IMR-90 (cell line): ENCODE measurements at regions not wholly inside any gene's neighbourhood (a gene's known extent, or its start where the extent isn't known, plus 50 kb on each side); places are given as distances from the start of the nearest gene placed in this dataset.

Experiments
- ATAC-seq: fragments of 200-7000 bp; cut with Tn5 transposase; 2 replicates; pipeline ENCODE4 v1.9.1; 2020; ENCODE audit warnings: low read depth, mild to moderate bottlenecking, moderate library complexity
- BruUV-seq: library from RNA; stranded (reverse); fragments of 400-500 nt; replicated peaks from 2 replicates; lab custom pipeline; 2021; lab: Mats Ljungman, UMichigan
- CTCF ChIA-PET: fragments of 300-600 bp; formaldehyde crosslinking; extraction: SDS; loops from one replicate; lab custom pipeline; 2021; ENCODE audit warnings: antibody characterized with exemption; lab: Yijun Ruan, JAX
- POLR2A ChIA-PET: fragments of 300-600 bp; sonication (Branson Sonifier 250); formaldehyde crosslinking; loops from one replicate; lab custom pipeline; 2022; ENCODE audit warnings: antibody characterized with exemption; ENCODE audit not compliant: unreplicated experiment; lab: Charles Lee
- DNase-seq: peaks from one replicate; pipeline ENCODE4 v3.0.0; 2013
- H2AFZ ChIP-seq: replicated peaks from 2 replicates; pipeline ENCODE3; 2013; ENCODE audit warnings: low read length, mild to moderate bottlenecking; ENCODE audit not compliant: poor library complexity
- H2AK5ac ChIP-seq: 2 replicates; pipeline ENCODE4 v1.6.1; 2013; ENCODE audit warnings: low read depth, low read length, inconsistent platforms
- H2AK9ac ChIP-seq: replicated peaks from 2 replicates; pipeline ENCODE3; 2013; ENCODE audit warnings: mild to moderate bottlenecking, low read depth, low read length, moderate library complexity; ENCODE audit not compliant: poor library complexity
- H2BK120ac ChIP-seq: 2 replicates; pipeline ENCODE4 v1.6.1; 2013; ENCODE audit warnings: low read depth, low read length, inconsistent platforms
- H2BK15ac ChIP-seq: 3 replicates; pipeline ENCODE4 v1.6.1; 2013; ENCODE audit warnings: low read depth, low read length, inconsistent platforms
- H2BK20ac ChIP-seq: 2 replicates; pipeline ENCODE4 v1.6.1; 2013; ENCODE audit warnings: low read depth, mild to moderate bottlenecking, inconsistent platforms, low read length, moderate library complexity
- H2BK5ac ChIP-seq: 2 replicates; pipeline ENCODE4 v1.6.1; 2013; ENCODE audit warnings: mild to moderate bottlenecking, low read depth, low read length, inconsistent platforms; ENCODE audit not compliant: poor library complexity, severe bottlenecking
- H3K14ac ChIP-seq: replicated peaks from 2 replicates; pipeline ENCODE4 v1.6.1; 2013; ENCODE audit warnings: low read depth, low read length, inconsistent platforms
- H3K18ac ChIP-seq: 2 replicates; pipeline ENCODE4 v1.6.1; 2013; ENCODE audit warnings: low read depth, low read length, control low read depth
- H3K23ac ChIP-seq: 2 replicates; pipeline ENCODE4 v1.6.1; 2013; ENCODE audit warnings: low read depth, low read length, inconsistent platforms
- H3K27ac ChIP-seq: 2 replicates; pipeline ENCODE4 v1.5.1; 2013; ENCODE audit warnings: mild to moderate bottlenecking, control low read depth, low read length; ENCODE audit not compliant: insufficient read depth
- H3K27me3 ChIP-seq: 2 replicates; pipeline ENCODE4 v1.6.1; 2013; ENCODE audit warnings: low read length; ENCODE audit not compliant: control insufficient read depth, insufficient read depth
- H3K36me3 ChIP-seq: 2 replicates; pipeline ENCODE4 v1.6.1; 2013; ENCODE audit warnings: low read length, mixed read lengths; ENCODE audit not compliant: control insufficient read depth, insufficient read depth
- H3K4ac ChIP-seq: 2 replicates; pipeline ENCODE4 v1.6.1; 2013; ENCODE audit warnings: low read depth, low read length, inconsistent platforms
- H3K4me1 ChIP-seq: 2 replicates; pipeline ENCODE4 v1.6.1; 2013; ENCODE audit warnings: low read length, mixed read lengths; ENCODE audit not compliant: control insufficient read depth, insufficient read depth
- H3K4me2 ChIP-seq: 2 replicates; pipeline ENCODE4 v1.6.1; 2013; ENCODE audit warnings: low read depth, mild to moderate bottlenecking, control low read depth, low read length, moderate library complexity
- H3K4me3 ChIP-seq: 2 replicates; pipeline ENCODE4 v1.5.1; 2013; ENCODE audit warnings: low read depth, mild to moderate bottlenecking, control low read depth, low read length, moderate library complexity; ENCODE audit not compliant: insufficient read depth
- H3K56ac ChIP-seq: 2 replicates; pipeline ENCODE4 v1.6.1; 2013; ENCODE audit warnings: low read length, inconsistent platforms; ENCODE audit not compliant: insufficient read depth; ENCODE audit errors: extremely low read depth
- H3K79me1 ChIP-seq, 2 experiments: 2 replicates each; pipeline ENCODE4 v1.6.1; 2013; ENCODE audit warnings: low read length in 2 of 2, inconsistent platforms in 1 of 2, low read depth in 1 of 2
- H3K9ac ChIP-seq: 2 replicates; pipeline ENCODE4 v1.6.1; 2013; ENCODE audit warnings: low read depth, low read length, control low read depth
- H3K9me1 ChIP-seq: 2 replicates; pipeline ENCODE4 v1.6.1; 2013; ENCODE audit warnings: low read length, inconsistent platforms; ENCODE audit not compliant: insufficient read depth
- H3K9me3 ChIP-seq: 2 replicates; pipeline ENCODE4 v1.6.1; 2013; ENCODE audit warnings: low read length; ENCODE audit not compliant: control insufficient read depth, insufficient read depth
- H4K20me1 ChIP-seq: 2 replicates; pipeline ENCODE4 v1.6.1; 2013; ENCODE audit warnings: low read length, inconsistent platforms; ENCODE audit not compliant: insufficient read depth
- H4K5ac ChIP-seq: 2 replicates; pipeline ENCODE4 v1.6.1; 2013; ENCODE audit warnings: mild to moderate bottlenecking, low read depth, low read length, control low read depth
- H4K8ac ChIP-seq, 2 experiments: 2 replicates each; pipeline ENCODE4 v1.6.1; 2013; ENCODE audit warnings: low read depth in 2 of 2, low read length in 2 of 2, control low read depth in 1 of 2, inconsistent platforms in 1 of 2
- H4K91ac ChIP-seq: 2 replicates; pipeline ENCODE4 v1.6.1; 2013; ENCODE audit warnings: low read depth, low read length, inconsistent platforms; ENCODE audit not compliant: insufficient read depth
- BHLHE40 ChIP-seq: fragments of 150-350 bp; IDR thresholded peaks from 2 replicates; pipeline ENCODE4 v1.6.1; 2016; ENCODE audit warnings: mild to moderate bottlenecking, low read depth, low read length
- CEBPB ChIP-seq: IDR thresholded peaks from 2 replicates; pipeline ENCODE4 v1.6.1; 2012; ENCODE audit warnings: low read depth, low read length, improper control_type of control experiment
- CHD1 ChIP-seq: IDR thresholded peaks from 2 replicates; pipeline ENCODE4 v1.6.1; 2012; ENCODE audit warnings: low read depth, low read length, improper control_type of control experiment
- CTCF ChIP-seq: conservative IDR thresholded peaks from 2 replicates; pipeline ENCODE4 v1.5.1; 2012; ENCODE audit warnings: mild to moderate bottlenecking, low read depth, low read length, improper control_type of control experiment
- ELK1 ChIP-seq: fragments of 150-350 bp; IDR thresholded peaks from 2 replicates; pipeline ENCODE4 v1.6.1; 2016; ENCODE audit warnings: low read depth, mild to moderate bottlenecking, low read length, moderate library complexity, borderline replicate concordance
- FOS ChIP-seq: fragments of 150-350 bp; IDR thresholded peaks from 2 replicates; pipeline ENCODE4 v1.6.1; 2016; ENCODE audit warnings: low read depth, low read length
- MAFK ChIP-seq: IDR thresholded peaks from 2 replicates; pipeline ENCODE4 v1.6.1; 2012; ENCODE audit warnings: low read depth, low read length, improper control_type of control experiment
- MAZ ChIP-seq: IDR thresholded peaks from 2 replicates; pipeline ENCODE4 v1.6.1; 2012; ENCODE audit warnings: low read depth, mild to moderate bottlenecking, low read length, improper control_type of control experiment, moderate library complexity, borderline replicate concordance
- MXI1 ChIP-seq: IDR thresholded peaks from 2 replicates; pipeline ENCODE4 v1.6.1; 2012; ENCODE audit warnings: low read depth, mild to moderate bottlenecking, low read length, moderate library complexity, borderline replicate concordance
- NFE2L2 ChIP-seq: fragments of 150-350 bp; IDR thresholded peaks from 2 replicates; pipeline ENCODE4 v1.6.1; 2016; ENCODE audit warnings: low read depth, mild to moderate bottlenecking, low read length
- POLR2A ChIP-seq: IDR thresholded peaks from 2 replicates; pipeline ENCODE4 v1.6.1; 2012; ENCODE audit warnings: mild to moderate bottlenecking, low read depth, low read length
- RAD21 ChIP-seq: IDR thresholded peaks from 2 replicates; pipeline ENCODE4 v1.6.1; 2012; ENCODE audit warnings: low read length, improper control_type of control experiment
- RCOR1 ChIP-seq: IDR thresholded peaks from 2 replicates; pipeline ENCODE4 v1.6.1; 2012; ENCODE audit warnings: mild to moderate bottlenecking, low read length, improper control_type of control experiment; ENCODE audit not compliant: insufficient replicate concordance
- RFX5 ChIP-seq: IDR thresholded peaks from 2 replicates; pipeline ENCODE4 v1.8.0; 2012; ENCODE audit warnings: low read depth, mild to moderate bottlenecking, low read length, moderate library complexity
- SMC3 ChIP-seq: fragments of 150-350 bp; IDR thresholded peaks from 2 replicates; pipeline ENCODE4 v1.6.1; 2016; ENCODE audit warnings: low read depth, mild to moderate bottlenecking, antibody characterized with exemption, low read length, moderate library complexity
- USF2 ChIP-seq: fragments of 150-350 bp; IDR thresholded peaks from 2 replicates; pipeline ENCODE4 v1.6.1; 2017; ENCODE audit warnings: mild to moderate bottlenecking, antibody characterized with exemption, low read length, low read depth
- WGBS, 2 experiments: methylation state at CpG; one replicate each; pipeline versions ENCODE4 v1.1.5 to v1.1.7; 2013; ENCODE audit warnings: missing lambda C conversion rate in 2 of 2; ENCODE audit not compliant: insufficient read length in 1 of 2; ENCODE audit errors: extremely low coverage in 2 of 2; 5-methylcytosine and 5-hydroxymethylcytosine counted together
- dilution Hi-C: fragments of 300-500 bp; cut with HindIII; formaldehyde crosslinking; loops from one replicate; pipeline ENCODE4 v1.14.3; 2018; ENCODE audit warnings: low sequenced_read_pairs; ENCODE audit not compliant: unreplicated experiment
- in situ Hi-C: fragments of 300-500 bp; cut with MboI; formaldehyde crosslinking; loops from 3 replicates; pipeline ENCODE4 v1.14.3; 2019; ENCODE audit warnings: low sequenced_read_pairs, inconsistent platforms, mixed read lengths
- intact Hi-C: fragments of 100-400 bp; cut with micrococcal nuclease; formaldehyde crosslinking; loops from 2 replicates; pipeline ENCODE4 v1.10.0; 2022

GRCh38 chr16:17939723-17940122 lies 396.8 kb downstream of the NPIPA8 start:
- in situ Hi-C loops = no loop called here
- CTCF ChIA-PET = no interaction called here

More at GRCh38 chr16:17939723-17940122, 396.8 kb downstream of the NPIPA8 start:
- no peak overlapping the region for H3K4ac ChIP-seq
- no peaks in the 10 kb centered on the region for H3K9me1 ChIP-seq
- H2BK20ac ChIP-seq = no peak overlapping the region
- no peak overlapping the region for H2AK9ac ChIP-seq
- TF ChIP-seq BHLHE40 (no peak), MAFK (no peak), NFE2L2 (no peak), ELK1 (no peak), RFX5 (no peak), RAD21 (no peak), FOS (no peak), CEBPB (no peak), CHD1 (no peak), MXI1 (no peak), RCOR1 (no peak), SMC3 (no peak), USF2 (no peak), POLR2A (no peak), CTCF (no peak), MAZ (no peak)
- H2BK5ac ChIP-seq = no peak overlapping the region
- H3K9ac ChIP-seq = no peak overlapping the region
- no peaks in the 10 kb centered on the region for H3K4me1 ChIP-seq
- no TSS peak for BruUV-seq
- no peak overlapping the region for H2BK15ac ChIP-seq
- no peak overlapping the region for H3K27ac ChIP-seq
- no CpG with 5 or more reads among the region's 4 CpGs for WGBS, 2 experiments
- H3K36me3 ChIP-seq = no peaks in the 10 kb centered on the region
- H2AFZ ChIP-seq = no peak overlapping the region
- dilution Hi-C loops = no loop called here
- peaks cover 8% of the 10 kb centered on the region; the same call in 1 of the 2 replicates for H3K9me3 ChIP-seq
- H4K91ac ChIP-seq = no peak overlapping the region
- H4K20me1 ChIP-seq = no peaks in the 10 kb centered on the region
- no peak overlapping the region for H2BK120ac ChIP-seq
- ATAC-seq = no peak
- no peak overlapping the region for H3K14ac ChIP-seq
- POLR2A ChIA-PET = no interaction called here
- no peak overlapping the region for H3K18ac ChIP-seq
- no peak overlapping the region for H2AK5ac ChIP-seq
- no peak overlapping the region for H3K56ac ChIP-seq
- no peaks in the 10 kb centered on the region for H3K79me1 ChIP-seq
- no peak overlapping the region for H4K5ac ChIP-seq
- H3K4me3 ChIP-seq = no peak overlapping the region
- no peak overlapping the region for H3K4me2 ChIP-seq
- H3K23ac ChIP-seq = no peak overlapping the region
- intact Hi-C loops = no loop called here
- no peak for DNase-seq
- H4K8ac ChIP-seq = no peak overlapping the region
- H3K27me3 ChIP-seq = no peaks in the 10 kb centered on the region
